Activated CD8-positive, alpha-beta memory T cell treated with anti-CD3 and anti-CD28 coated beads for 48 hours (primary cell): ENCODE measurements at regions not wholly inside any gene's neighbourhood (a gene's known extent, or its start where the extent isn't known, plus 50 kb on each side); places are given as distances from the start of the nearest gene placed in this dataset.
"Not testable (repeated sequence)": the region's sequence is repeated elsewhere in the genome, so short reads cannot be mapped to it uniquely, and the experiment has no call there.

Experiments
- DNase-seq, 3 experiments: peaks; one replicate each; pipeline ENCODE4 v3.0.0-alpha.2; 2020; ENCODE audit warnings: low read depth in 2 of 3, low spot score in 2 of 3

- DNase-seq: no peak
These were observed 144.8 kb upstream of the PIK3R1 start for GRCh38 chr5:68070591-68071281.

GRCh38 chr5:68067976-68068603 lies 147.5 kb upstream of the PIK3R1 start:
- DNase-seq: no peak

- DNase-seq: no peak
These were observed 148.3 kb upstream of the PIK3R1 start for GRCh38 chr5:68067291-68067690.

GRCh38 chr5:68066277-68066955 lies 149.1 kb upstream of the PIK3R1 start:
- DNase-seq: no peak

DNA sequence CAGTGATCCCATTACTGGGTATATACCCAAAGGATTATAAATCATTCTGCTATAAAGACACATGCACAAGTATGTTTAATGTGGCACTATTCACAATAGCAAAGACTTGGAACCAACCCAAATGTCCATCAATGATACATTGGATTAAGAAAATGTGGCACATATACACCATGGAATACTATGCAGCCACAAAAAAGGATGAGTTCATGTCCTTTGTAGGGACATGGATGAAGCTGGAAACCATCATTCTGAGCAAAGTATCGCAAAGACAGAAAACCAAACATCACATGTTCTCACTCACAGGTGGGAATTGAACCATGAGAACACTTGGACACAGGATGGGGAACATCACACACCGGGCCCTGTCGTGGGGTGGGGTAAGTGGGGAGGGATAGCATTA lies 150.2 kb upstream of the PIK3R1 start:
- DNase-seq: not testable (repeated sequence)

- no peak for DNase-seq
These were observed 155.2 kb upstream of the PIK3R1 start for GRCh38 chr5:68060382-68060781.

DNA sequence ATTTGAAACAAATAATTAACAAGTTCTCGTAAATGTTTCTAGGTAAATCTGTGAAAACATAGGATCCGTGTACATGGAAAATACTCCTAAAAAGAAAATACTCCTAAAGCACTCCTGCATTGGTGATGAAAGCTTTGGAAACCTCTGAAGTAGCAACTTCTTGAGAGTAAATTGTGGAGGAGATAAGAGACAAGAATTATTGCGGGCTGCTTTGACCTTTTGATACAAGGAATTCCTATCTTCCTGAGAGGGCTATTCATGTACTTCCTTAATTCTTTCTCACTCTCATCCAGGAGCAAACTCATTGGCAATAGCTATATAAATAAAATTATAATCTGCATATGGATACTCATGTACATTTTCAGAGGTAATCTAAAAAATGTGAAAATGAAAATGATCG lies 158.4 kb upstream of the PIK3R1 start:
- no peak for DNase-seq

GRCh38 chr5:68055686-68056085 lies 159.9 kb upstream of the PIK3R1 start:
- DNase-seq: no peak

DNA sequence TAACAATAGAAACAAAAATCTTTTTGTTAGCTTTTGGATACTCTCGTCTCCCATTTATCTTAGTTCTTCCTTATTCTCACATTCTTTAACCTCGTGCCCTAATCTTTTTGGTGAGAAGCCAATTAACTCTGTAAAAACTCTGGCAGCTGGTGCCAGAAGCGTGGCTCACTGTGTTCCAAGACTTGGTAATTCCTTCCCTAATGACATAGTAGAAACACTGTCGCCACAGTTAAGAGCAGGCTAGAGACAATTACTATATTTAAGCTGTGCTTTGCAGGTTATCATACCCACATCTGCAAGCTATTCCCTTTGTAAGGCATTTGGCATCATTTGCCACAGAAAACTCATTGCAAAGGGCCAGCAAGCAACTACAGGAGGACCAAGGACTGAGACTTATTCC lies 160.9 kb upstream of the PIK3R1 start:
- no peak for DNase-seq

- no peak for DNase-seq
These were observed 162.4 kb upstream of the PIK3R1 start for GRCh38 chr5:68053202-68053601.

DNA sequence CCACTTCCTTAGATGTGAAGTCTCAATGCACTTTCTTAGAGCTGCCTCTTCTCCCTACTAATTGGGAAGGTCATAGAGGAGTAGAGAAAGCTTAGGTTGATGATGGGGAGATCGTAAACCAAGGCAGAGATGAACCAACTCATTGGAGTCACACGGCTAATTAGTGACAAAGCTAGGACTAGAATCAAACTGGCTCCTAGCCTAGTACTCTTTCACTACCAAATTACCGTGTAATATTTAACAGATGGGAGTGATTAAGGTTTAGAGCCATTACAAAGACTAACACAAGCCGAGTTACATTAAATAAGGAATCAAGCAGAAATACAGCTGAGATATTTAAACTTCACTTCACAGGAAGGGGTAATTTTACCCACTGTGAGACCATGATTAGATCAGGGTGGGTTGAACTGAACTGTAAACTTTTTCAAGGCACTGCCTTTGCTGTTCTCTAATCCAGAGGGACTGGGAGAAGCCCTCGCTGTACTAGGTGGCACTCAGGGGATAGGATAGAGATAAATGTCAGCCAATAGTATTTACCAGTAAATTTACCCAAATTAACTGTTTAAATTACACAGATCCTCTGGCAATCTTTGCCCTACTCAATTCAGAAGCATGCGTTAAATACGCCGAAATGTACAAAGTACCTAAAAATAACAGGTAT lies 166.4 kb upstream of the PIK3R1 start:
- no peak for DNase-seq

- no peak for DNase-seq
These were observed 167.0 kb upstream of the PIK3R1 start for GRCh38 chr5:68048516-68048915.

DNA sequence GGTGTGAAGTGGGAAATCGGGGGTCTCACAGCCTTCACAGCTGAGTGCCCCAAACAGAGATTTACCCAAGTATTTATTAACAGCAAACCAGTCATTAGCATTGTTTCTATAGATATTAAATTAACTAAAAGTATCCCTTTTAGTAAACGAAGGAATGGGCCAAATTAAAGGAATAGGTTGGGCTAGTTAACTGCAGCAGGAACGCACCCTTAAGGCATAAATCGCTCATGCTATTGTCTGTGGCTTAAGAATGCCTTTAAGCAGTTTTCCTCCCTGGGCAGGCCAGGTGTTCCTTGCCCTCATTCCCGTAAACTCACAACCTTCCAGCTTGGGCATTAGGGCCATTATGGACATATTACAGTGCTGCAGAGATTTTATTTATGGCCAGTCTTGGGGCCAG lies 167.5 kb upstream of the PIK3R1 start:
- not testable (repeated sequence) for DNase-seq

DNA sequence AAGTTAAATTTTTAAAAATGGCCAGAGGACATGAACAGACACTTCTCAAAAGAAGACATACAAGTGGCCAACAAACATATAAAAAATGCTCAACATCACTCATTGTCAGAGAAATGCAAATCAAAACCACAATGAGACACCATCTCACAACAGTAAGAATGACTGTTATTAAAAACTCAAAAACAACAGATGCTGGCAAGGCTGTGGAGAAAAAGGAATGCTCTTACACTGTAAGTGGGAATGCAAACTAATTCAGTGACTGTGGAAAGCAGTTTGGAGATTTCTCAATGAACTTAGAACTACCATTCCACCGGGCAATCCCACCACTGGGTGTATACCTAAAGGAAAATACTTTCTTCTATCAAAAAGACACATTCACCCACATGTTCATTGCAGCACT lies 168.5 kb upstream of the PIK3R1 start:
- DNase-seq: no peak

DNA sequence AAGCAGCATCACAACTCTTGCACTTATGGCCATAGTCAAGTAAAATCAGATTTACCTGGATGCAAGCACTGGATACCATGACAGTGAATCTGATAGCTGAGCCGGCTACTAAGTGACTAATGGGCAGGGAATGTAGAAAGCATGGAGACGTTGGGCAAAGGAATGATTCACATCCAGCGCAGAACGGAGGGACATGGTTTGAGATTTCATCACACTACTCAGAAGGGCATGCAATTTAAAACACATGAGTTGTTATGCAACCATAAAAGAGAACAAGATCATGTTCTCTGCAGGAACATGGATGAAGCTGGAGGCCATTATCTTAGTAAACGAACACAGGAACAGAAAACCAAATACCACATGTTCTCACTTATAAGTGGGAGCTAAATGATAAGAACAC lies 169.1 kb upstream of the PIK3R1 start:
- no peak for DNase-seq

DNA sequence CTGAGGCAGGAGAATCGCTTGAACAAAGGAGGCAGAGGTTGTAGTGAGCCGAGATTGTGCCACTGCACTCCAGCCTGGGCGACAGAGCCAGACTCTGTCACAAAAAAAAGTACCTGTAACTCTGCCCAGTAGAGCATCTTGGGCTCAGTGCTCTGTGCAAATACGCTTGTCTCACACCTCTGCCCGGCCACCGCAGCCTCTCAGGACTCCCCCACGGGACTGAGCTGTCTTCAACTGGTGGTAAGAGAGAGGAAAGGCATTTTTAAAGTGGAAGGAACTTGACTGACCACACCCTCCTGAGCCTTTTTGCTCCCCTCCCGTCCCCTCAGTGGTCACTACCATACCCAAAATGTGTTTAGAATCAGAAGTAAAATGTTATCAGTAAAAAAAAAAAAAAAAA lies 174.3 kb upstream of the PIK3R1 start:
- DNase-seq: no peak

- no peak for DNase-seq
These were observed 178.0 kb upstream of the PIK3R1 start for GRCh38 chr5:68037546-68037945.

- DNase-seq: no peak
These were observed 181.5 kb upstream of the PIK3R1 start for GRCh38 chr5:68033961-68034571.

GRCh38 chr5:68033029-68033428 lies 182.5 kb upstream of the PIK3R1 start:
- no peak for DNase-seq

GRCh38 chr5:68032216-68032762 lies 183.3 kb upstream of the PIK3R1 start:
- DNase-seq: no peak

- DNase-seq: no peak
These were observed 187.3 kb upstream of the PIK3R1 start for GRCh38 chr5:68028131-68028727.
